ENCODE measurements at regions not wholly inside any gene's neighbourhood (a gene's known extent, or its start where the extent isn't known, plus 50 kb on each side); places are given as distances from the start of the nearest gene placed in this dataset.

GRCh38 chr13:44156294-44156658 is 217.3 kb upstream of the SERP2 start:
- no peak for DNase-seq

DNA sequence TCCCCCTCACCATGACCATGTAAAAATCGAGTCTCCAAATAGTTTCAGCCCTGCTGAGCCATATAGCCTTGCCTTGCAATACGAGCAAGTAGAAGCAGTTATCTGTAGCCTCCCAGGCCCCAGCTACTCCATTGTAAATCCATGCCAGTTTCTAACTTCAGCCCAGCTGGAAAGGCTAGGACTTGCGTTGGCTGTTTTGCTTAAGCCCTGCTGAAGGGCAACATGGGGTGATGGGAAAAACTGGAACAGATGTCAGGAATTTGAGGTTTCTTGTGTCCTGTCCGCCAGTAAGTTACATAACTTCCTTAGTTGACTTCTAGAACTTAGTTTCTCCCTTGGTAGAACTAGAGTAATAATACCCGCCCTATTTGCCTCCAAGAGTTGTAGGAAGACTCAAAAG is 216.0 kb upstream of the SERP2 start:
- no peak for DNase-seq

DNA sequence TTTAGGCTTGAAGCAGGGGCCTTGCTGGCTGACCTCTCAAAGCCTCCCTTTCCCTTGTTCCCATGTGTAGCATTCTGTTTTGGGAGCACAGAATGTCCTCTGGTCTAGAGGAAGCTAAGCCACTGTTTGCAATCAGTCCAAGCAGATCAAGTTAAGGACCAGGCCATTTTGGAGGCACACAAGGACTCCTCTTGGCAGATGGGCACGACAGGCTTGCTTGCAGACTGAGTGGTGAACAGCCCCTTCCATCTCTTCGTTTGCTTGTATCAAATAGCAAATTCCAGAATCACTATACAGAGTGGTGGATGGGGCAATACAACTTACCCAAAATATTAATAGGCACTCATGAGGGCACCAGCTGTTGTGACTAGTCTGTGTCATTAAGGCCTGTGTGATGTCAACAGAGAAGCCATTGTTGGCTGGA is 215.5 kb upstream of the SERP2 start:
- DNase-seq, result no peak

DNA sequence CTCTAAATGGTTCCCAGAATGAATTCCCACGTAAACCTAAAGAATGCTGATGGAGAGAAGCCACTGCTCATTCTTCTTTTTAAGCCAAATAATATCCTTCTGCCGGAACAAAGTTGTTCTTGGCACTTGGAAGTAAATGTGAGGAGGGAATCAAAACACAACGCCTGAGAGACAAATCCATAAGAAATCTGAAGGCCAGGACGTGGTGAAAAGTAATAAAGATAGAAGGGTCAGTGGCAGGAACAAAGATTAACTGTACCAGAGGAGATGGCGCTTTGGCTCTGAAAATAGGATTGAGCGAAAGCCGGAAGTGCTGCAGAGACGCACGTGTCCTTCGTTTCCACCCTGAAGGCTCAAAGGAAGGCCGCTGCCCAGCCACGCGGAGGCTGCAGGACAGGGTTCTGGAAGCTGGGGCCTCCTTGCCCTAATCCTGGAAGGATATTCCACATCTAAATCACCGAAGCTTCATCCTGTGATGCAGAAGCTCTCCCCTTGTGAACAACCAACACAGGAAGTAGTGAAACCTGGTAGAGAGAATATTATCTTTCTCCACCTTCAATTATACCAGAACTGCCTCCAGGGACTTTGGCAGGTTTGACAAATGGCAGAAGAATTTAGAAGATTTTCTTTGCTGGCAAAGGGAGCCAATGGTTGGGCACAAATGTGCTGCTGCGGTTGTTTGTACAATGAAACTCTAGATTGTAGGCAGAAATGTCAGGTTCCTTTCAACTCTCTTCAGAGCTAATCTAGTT is 214.6 kb upstream of the SERP2 start:
- no peak for DNase-seq

DNA sequence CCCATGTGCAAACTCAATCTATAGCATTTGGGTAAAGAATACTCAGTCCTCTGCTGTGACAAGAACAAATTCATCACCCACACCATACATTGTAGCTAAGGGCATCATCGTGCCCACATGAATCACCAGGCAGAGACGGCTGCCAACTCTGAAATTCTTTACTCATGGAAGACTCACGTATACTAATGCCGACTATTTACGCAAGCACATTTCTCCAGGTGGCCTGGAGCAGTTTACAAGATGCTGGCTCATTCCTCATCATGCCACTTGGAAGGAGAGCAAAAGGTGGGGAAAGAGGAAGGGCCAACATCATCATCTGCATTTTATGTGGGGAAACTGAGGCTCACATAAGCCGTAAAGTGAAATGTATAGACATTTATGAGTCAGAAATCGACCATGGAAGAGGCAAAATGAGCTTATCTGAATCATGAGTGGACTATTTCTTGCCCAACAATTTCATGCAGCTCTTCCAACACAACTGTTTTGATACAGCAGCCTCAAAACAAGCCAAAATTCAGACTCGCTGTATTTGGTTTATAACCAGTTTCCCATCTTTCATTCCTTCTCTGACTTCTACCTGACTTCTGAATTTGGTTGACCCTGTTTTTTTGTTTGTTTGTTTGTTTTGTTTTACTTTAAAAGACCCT is 213.9 kb upstream of the SERP2 start:
- no peak for DNase-seq

GRCh38 chr13:44160591-44161191 is 212.9 kb upstream of the SERP2 start:
- no peak for DNase-seq

GRCh38 chr13:44163108-44163507 is 210.5 kb upstream of the SERP2 start:
- no peak for DNase-seq

GRCh38 chr13:44165221-44165888 is 208.3 kb upstream of the SERP2 start:
- DNase-seq, result no peak

DNA sequence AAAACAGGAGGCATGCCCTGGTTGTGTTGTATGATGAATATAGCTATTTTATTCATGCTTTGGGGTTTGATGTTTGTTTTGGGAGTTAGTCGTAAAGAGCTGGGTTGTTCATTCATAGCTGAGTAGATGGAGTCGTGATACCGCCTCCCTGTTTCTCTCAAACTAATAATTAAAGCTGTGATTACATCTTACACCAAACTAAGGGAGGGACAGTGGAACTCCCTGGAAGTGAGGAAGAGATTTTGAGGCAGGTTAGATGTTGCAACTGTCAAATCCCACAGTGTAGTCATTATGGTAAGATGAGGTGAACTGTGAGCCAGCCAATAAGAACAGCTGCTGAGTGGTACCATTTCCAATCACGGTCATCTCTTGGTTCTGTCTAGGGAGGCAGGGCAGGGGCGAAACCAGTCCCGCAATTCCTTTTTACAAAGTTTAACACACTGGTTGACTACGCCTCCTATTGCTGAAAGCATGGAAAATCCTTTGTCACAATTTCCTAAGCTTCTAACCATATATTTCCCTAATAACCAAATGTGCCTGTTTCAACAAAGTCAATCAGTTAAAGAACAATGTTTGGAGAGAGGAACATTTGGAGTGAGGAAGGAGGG is 207.6 kb upstream of the SERP2 start:
- no peak for DNase-seq

DNA sequence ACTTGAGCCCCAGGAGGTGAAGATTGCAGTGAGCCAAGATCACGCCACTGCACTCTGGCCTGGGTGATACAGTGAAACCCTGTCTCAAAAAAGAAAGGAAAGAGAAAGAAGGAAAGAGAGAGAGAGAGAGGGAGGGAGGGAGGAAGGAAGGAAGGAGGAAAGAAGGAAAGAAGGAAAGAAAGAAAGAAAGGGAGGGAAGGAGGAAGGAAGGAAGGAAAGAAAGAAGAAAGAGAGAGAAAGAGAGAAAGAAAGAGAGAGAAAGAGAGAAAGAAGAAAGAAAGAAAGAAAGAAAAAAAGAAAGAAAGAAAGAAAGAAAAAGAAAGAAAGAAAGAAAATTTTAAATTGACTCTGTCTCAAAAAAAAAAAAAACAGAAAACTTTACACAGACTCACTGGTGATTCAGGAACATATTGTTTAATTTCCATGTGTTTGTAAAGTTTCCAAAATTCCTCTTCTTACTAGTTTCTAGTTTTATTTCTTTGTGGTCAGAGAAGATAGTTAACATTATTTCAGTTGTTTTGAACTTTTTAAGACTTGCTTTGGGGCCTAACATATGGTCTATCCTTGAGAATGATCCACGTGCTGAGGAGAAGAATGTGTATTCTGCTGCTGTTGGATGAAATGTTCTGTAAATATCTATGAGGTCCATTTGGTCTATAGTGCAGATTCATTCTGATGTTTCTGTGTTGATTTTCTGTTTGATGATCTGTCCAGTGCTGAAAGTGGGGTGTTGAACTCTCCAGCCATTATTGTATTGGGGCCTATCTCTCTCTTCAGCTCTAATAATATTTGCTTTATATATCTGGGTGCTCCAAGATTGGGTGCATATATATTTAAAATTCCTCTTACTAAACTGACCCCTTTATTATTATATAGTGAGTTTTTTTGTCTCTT is 204.4 kb upstream of the SERP2 start:
- DNase-seq, result no peak

GRCh38 chr13:44170731-44171130 is 202.9 kb upstream of the SERP2 start:
- no peak for DNase-seq

GRCh38 chr13:44171156-44171555 is 202.5 kb upstream of the SERP2 start:
- DNase-seq, result no peak

- no peak for DNase-seq
Observed at GRCh38 chr13:44171861-44172260, 201.8 kb upstream of the SERP2 start.

- DNase-seq, result no peak
Observed at GRCh38 chr13:44172281-44172810, 201.3 kb upstream of the SERP2 start.

- no peak for DNase-seq
Observed at GRCh38 chr13:44174769-44175425, 198.7 kb upstream of the SERP2 start.

DNA sequence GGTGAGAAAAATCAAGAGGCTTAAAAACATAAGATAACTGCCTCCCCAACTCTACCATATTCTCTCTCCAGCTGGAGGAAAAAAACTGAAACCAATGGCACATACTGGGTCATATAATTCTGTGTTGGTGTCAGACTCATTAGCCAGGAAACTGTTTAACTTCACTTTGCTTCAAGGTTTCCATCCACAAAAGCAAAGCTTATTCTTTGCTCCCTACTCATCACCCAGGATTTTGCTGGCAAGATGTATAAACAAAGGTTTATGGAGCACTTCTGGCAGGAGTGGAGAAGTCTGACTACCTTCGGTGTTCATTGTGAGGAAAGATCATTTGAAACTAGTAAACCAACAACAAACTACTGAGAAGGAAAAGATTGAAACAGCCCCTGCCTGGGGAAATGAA is 197.5 kb upstream of the SERP2 start:
- no peak for DNase-seq

DNA sequence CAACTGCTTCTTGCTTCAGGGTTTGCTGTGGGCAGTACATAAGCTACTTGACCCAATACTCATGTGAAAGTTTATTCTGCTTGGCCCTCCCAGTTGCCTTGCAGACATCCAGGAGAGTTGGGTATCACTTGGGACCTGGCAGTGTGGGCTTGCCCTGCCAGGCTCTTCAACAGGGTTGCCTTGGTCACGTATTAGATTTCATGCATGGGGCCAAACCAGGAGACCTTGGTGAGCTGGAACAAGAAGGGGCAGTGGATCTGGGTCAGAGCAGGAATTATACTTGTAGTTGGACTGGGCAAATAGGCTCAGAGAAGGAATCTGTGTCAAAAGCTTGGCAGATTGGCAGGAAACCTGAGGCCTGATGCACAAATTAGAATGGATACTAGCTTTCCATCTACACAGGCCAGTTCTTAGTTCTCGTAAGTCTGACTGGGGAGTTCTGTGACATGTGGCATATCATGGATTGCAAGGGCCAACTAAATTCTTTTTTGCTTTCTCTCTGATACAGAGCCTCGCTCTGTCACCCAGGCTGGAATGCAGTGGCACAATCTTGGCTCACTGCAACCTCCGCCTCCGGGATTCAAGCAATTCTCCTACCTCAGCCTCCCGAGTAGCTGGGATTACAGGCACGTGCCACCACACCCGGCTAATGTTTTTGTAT is 192.6 kb upstream of the SERP2 start:
- no peak for DNase-seq

- no peak for DNase-seq
Observed at GRCh38 chr13:44181931-44182330, 191.7 kb upstream of the SERP2 start.

GRCh38 chr13:44184740-44185139 is 188.9 kb upstream of the SERP2 start:
- DNase-seq, result no peak

- DNase-seq, result no peak
Observed at GRCh38 chr13:44188257-44188656, 185.4 kb upstream of the SERP2 start.

GRCh38 chr13:44189085-44189484 is 184.5 kb upstream of the SERP2 start:
- no peak for DNase-seq

Measured in stimulated activated naive CD4-positive, alpha-beta T cell treated with Interleukin-2 at 50 U/mL for 16 hours (primary cell).